Left lobe of liver (tissue), 2 donors: ENCODE measurements at regions not wholly inside any gene's neighbourhood (a gene's known extent, or its start where the extent isn't known, plus 50 kb on each side); places are given as distances from the start of the nearest gene placed in this dataset.
"Not testable (repeated sequence)": the region's sequence is repeated elsewhere in the genome, so short reads cannot be mapped to it uniquely, and the experiment has no call there.

Experiments
- ATAC-seq: fragments of 200-7000 bp; cut with Tn5 transposase; one replicate; pipeline ENCODE4 v1.9.1; 2020; ENCODE audit warnings: mild to moderate bottlenecking, moderate library complexity
- DNase-seq: peaks from one replicate; pipeline ENCODE4 v3.0.0-alpha.2; 2020; ENCODE audit warnings: low spot score
- donor health status: DM: no; HTN: no; CAD: no; lungs with moderate emphysema.
- donor health status: DM: no; HTN: yes; CAD: no.

- DNase-seq (no peak), ATAC-seq (no peak)
Observed at GRCh38 chr5:8693341-8693844, 824.4 kb downstream of the MTRR start.

GRCh38 chr5:8694545-8694944 is 825.6 kb downstream of the MTRR start:
- no peak for ATAC-seq
- DNase-seq, result no peak

- ATAC-seq, result no peak
- DNase-seq, result no peak
Observed at GRCh38 chr5:8695902-8696845, 827.2 kb downstream of the MTRR start.

GRCh38 chr5:8700222-8700621 is 831.3 kb downstream of the MTRR start:
- ATAC-seq, result no peak

GRCh38 chr5:8700671-8701070 is 831.7 kb downstream of the MTRR start:
- ATAC-seq, result no peak
- DNase-seq, result no peak

More at GRCh38 chr5:8700222-8700621, 831.3 kb downstream of the MTRR start:
- DNase-seq, result no peak

- DNase-seq, result no peak
- no peak for ATAC-seq
Observed at GRCh38 chr5:8701251-8701650, 832.3 kb downstream of the MTRR start.

GRCh38 chr5:8710426-8710930 is 835.4 kb downstream of the SEMA5A start:
- no peak for ATAC-seq
- no peak for DNase-seq

- DNase-seq, result no peak
- no peak for ATAC-seq
Observed at GRCh38 chr5:8714198-8714597, 831.7 kb downstream of the SEMA5A start.

- ATAC-seq (no peak), DNase-seq (no peak)
Observed at GRCh38 chr5:8714861-8715260, 831.0 kb downstream of the SEMA5A start.

- ATAC-seq (no peak), DNase-seq (no peak)
Observed at GRCh38 chr5:8719796-8720195, 826.1 kb downstream of the SEMA5A start.

- no peak for ATAC-seq
Observed at GRCh38 chr5:8720506-8720905, 825.4 kb downstream of the SEMA5A start.

GRCh38 chr5:8721536-8721935 is 824.3 kb downstream of the SEMA5A start:
- ATAC-seq (no peak), DNase-seq (no peak)

More at GRCh38 chr5:8720506-8720905, 825.4 kb downstream of the SEMA5A start:
- DNase-seq, result no peak

- no peak for ATAC-seq
- DNase-seq, result no peak
Observed at GRCh38 chr5:8726383-8727036, 819.4 kb downstream of the SEMA5A start.

GRCh38 chr5:8727396-8727795 is 818.5 kb downstream of the SEMA5A start:
- DNase-seq, result no peak
- no peak for ATAC-seq

GRCh38 chr5:8729437-8729836 is 816.4 kb downstream of the SEMA5A start:
- ATAC-seq (no peak), DNase-seq (no peak)

- no peak for DNase-seq
- ATAC-seq, result no peak
Observed at GRCh38 chr5:8730194-8730593, 815.7 kb downstream of the SEMA5A start.

- not testable (repeated sequence) for DNase-seq, ATAC-seq
Observed at GRCh38 chr5:8731110-8731509, 814.8 kb downstream of the SEMA5A start.

GRCh38 chr5:8740595-8740994 is 805.3 kb downstream of the SEMA5A start:
- DNase-seq (no peak), ATAC-seq (no peak)

- no peak for DNase-seq
- no peak for ATAC-seq
Observed at GRCh38 chr5:8749556-8749955, 796.3 kb downstream of the SEMA5A start.

- DNase-seq (no peak), ATAC-seq (no peak)
Observed at GRCh38 chr5:8750100-8750499, 795.8 kb downstream of the SEMA5A start.

GRCh38 chr5:8751971-8752370 is 793.9 kb downstream of the SEMA5A start:
- ATAC-seq (no peak), DNase-seq (no peak)

GRCh38 chr5:8752595-8752994 is 793.3 kb downstream of the SEMA5A start:
- no peak for DNase-seq
- no peak for ATAC-seq
